Lung (tissue), 11 donors: ENCODE measurements at regions not wholly inside any gene's neighbourhood (a gene's known extent, or its start where the extent isn't known, plus 50 kb on each side); places are given as distances from the start of the nearest gene placed in this dataset.

Experiments used
- ATAC-seq: fragments of 200-7000 bp; cut with Tn5 transposase; one replicate; pipeline ENCODE4 v1.9.1; 2020; ENCODE audit warnings: moderate number of reproducible peaks; ENCODE audit not compliant: insufficient read depth, low FRiP score
- DNase-seq, 3 donors: peaks; one replicate each; pipeline ENCODE4 v3.0.0-alpha.2; 2013 to 2017
- H3K27ac ChIP-seq, 2 donors: one replicate each; pipeline ENCODE4 v1.5.1; 2013; ENCODE audit warnings: mild to moderate bottlenecking in 2 of 2, moderate library complexity in 2 of 2, control low read depth in 1 of 2, inconsistent platforms in 1 of 2, low read depth in 1 of 2, low read length in 1 of 2
- H3K27me3 ChIP-seq, 3 donors: one replicate each; pipeline ENCODE4 v1.5.1; 2013; ENCODE audit warnings: low read length in 2 of 3; ENCODE audit not compliant: control insufficient read depth in 3 of 3, insufficient read depth in 3 of 3
- H3K36me3 ChIP-seq, 4 donors: one replicate each; pipeline ENCODE4 v1.5.1; 2013; ENCODE audit warnings: low read length in 4 of 4, mild to moderate bottlenecking in 1 of 4, moderate library complexity in 1 of 4; ENCODE audit not compliant: control insufficient read depth in 4 of 4, insufficient read depth in 4 of 4
- H3K4me1 ChIP-seq, 5 donors: one replicate each; pipeline ENCODE4 v1.5.1; 2013; ENCODE audit warnings: low read length in 5 of 5, mild to moderate bottlenecking in 2 of 5, moderate library complexity in 1 of 5; ENCODE audit not compliant: control insufficient read depth in 5 of 5, insufficient read depth in 5 of 5
- H3K4me3 ChIP-seq: one replicate; pipeline ENCODE4 v1.5.1; 2013; ENCODE audit warnings: mild to moderate bottlenecking, control low read depth, moderate library complexity
- H3K9ac ChIP-seq, 2 donors: one replicate each; pipeline ENCODE4 v1.5.1; 2013; ENCODE audit warnings: low read length in 2 of 2, control low read depth in 1 of 2; ENCODE audit not compliant: insufficient read depth in 1 of 2
- H3K9me3 ChIP-seq, 4 donors: one replicate each; pipeline ENCODE4 v1.5.1; 2013; ENCODE audit warnings: low read length in 3 of 4, mild to moderate bottlenecking in 1 of 4, moderate library complexity in 1 of 4; ENCODE audit not compliant: control insufficient read depth in 4 of 4, insufficient read depth in 3 of 4
- WGBS, 2 donors: extraction: QIAGEN DNeasy Blood & Tissue Kit; methylation state at CpG; one replicate each; pipeline ENCODE4 v1.1.7; 2013; 5-methylcytosine and 5-hydroxymethylcytosine counted together
- TF ChIP-seq, protein P1 (sequence below): IDR thresholded peaks from 2 replicates; pipeline ENCODE4 v1.5.1; 2012; ENCODE audit warnings: mild to moderate bottlenecking; ENCODE audit errors: control extremely low read depth, extremely low read depth
- donor health status: control.
- donor health status: control.
- donor health status: Bipolar disorder and iron deficiency.
- donor health status: healthy.
- donor health status: DM: yes; HTN: yes; CAD: no.

DNA sequence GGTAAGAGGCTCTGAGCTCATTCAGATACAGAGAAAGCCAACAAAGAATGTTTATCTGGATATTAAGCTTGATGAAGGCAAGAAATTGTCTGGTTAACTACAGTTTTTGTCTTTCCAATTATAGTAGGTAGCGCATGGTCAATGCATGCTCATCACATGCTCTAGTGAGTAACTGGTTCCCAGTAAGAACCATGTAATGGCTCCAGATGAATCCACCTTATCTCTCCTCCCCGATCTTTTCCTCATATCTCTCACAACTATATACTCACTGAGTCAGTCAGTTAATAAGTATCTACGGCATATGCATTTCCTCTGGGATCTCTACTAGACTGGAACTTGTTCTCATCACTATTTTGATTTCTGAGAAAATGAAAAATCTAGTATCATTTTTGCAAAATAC, 340.7 kb upstream of the DYNLRB2 start:
- no peak for ATAC-seq
- Histone ChIP-seq H3K36me3 (no peaks in the 10 kb centered on the region), H3K27me3 (no peaks in the 10 kb centered on the region), H3K27ac (no peak overlapping the region), H3K9ac (no peak overlapping the region), H3K9me3 (peaks cover 0 to 3% (median 0%) of the 10 kb centered on the region in 4 donors), H3K4me1 (peaks cover 0 to 23% (median 4%) of the 10 kb centered on the region in 5 donors), H3K4me3 (no peak overlapping the region)
- DNase-seq = no peak
- TF ChIP-seq, protein P1, sequence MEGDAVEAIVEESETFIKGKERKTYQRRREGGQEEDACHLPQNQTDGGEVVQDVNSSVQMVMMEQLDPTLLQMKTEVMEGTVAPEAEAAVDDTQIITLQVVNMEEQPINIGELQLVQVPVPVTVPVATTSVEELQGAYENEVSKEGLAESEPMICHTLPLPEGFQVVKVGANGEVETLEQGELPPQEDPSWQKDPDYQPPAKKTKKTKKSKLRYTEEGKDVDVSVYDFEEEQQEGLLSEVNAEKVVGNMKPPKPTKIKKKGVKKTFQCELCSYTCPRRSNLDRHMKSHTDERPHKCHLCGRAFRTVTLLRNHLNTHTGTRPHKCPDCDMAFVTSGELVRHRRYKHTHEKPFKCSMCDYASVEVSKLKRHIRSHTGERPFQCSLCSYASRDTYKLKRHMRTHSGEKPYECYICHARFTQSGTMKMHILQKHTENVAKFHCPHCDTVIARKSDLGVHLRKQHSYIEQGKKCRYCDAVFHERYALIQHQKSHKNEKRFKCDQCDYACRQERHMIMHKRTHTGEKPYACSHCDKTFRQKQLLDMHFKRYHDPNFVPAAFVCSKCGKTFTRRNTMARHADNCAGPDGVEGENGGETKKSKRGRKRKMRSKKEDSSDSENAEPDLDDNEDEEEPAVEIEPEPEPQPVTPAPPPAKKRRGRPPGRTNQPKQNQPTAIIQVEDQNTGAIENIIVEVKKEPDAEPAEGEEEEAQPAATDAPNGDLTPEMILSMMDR = no peak
- WGBS, 2 donors = 90 to 95% methylated on average over 3 of the region's 3 CpGs

DNA sequence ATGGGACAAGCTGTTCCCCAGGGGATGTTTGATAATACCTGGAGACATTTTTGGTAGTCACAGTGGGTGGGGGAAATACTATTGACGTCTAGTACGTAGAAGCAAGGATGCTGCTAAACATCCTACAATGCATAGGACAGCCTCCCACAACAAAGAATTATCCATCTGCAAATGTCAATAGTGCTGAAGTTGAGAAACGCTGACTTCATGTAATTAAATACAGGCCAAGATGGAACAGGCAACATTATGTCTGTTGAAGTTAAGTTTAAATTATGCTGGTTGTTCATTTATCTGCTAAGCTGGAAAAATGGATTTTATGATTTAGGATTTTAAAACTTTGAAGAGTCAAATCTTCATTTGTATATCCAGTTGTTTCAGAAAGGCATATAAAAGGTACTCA, 341.2 kb upstream of the DYNLRB2 start:
- Histone ChIP-seq H3K27ac (no peak overlapping the region), H3K9me3 (peaks cover 0 to 3% (median 0%) of the 10 kb centered on the region in 4 donors), H3K9ac (no peak overlapping the region), H3K4me1 (peaks cover 0 to 21% (median 4%) of the 10 kb centered on the region in 5 donors), H3K4me3 (no peak overlapping the region), H3K27me3 (no peaks in the 10 kb centered on the region), H3K36me3 (no peaks in the 10 kb centered on the region)
- ATAC-seq (no peak), DNase-seq (no peak)
- 94 to 95% methylated on average over 3 of the region's 3 CpGs for WGBS, 2 donors
- TF ChIP-seq, protein P1 = no peak

DNA sequence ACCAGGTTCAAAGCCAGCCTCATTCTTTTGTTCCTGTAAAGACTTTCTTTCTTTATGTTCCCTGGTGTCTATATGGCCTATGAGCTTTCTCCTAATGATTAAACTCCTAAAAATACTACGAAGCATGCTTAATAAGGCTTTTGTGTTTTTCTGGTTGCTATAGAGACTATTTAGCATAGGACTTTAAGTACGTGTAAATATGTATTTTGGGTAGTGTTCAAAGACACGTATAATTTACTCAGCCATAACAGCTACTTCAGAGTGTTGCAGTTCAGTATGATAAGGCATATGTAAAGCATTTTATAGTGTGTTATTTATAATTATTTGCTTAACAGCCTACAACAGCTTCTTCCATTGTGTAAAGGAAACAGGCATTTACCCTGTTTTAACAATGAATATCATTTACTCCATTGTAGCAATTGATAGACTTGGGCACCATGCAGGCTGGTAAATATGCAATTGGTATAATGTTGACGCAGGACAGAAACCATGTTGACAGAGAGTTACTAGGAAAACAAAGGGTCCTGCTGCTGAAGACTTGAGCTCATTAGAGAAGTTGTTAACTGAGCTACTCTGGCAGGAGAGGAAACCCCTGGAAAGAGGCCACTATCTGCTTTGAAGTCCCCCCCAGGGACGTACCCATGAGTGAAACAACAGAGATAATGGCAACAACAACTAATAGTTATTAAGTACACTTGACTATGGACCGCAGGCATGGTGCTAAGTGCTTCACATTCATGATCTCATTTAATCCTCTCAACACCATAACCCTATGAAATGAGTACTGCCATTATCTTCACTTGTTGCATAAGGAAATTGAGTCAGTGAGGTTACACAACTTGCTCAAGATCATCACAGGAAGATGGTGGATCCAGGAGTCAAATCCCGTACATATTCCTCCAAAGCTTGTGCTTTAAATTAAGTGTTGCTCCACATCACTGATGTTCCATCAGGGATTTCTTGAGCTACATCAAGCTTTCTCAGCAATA, 342.2 kb upstream of the DYNLRB2 start:
- Histone ChIP-seq H3K4me1 (peaks cover 0 to 15% (median 4%) of the 10 kb centered on the region in 5 donors), H3K27me3 (no peaks in the 10 kb centered on the region), H3K4me3 (no peak overlapping the region), H3K9ac (no peak overlapping the region), H3K27ac (no peak overlapping the region), H3K9me3 (peaks cover 0 to 3% (median 0%) of the 10 kb centered on the region in 4 donors), H3K36me3 (no peaks in the 10 kb centered on the region)
- TF ChIP-seq, protein P1 = no peak
- WGBS, 2 donors = 51 to 64% methylated on average over 7 of the region's 7 CpGs
- ATAC-seq = no peak
- DNase-seq = peak; percentile 54 to 93 (median 91)
